ENCODE measurements at regions not wholly inside any gene's neighbourhood (a gene's known extent, or its start where the extent isn't known, plus 50 kb on each side); places are given as distances from the start of the nearest gene placed in this dataset.

DNA sequence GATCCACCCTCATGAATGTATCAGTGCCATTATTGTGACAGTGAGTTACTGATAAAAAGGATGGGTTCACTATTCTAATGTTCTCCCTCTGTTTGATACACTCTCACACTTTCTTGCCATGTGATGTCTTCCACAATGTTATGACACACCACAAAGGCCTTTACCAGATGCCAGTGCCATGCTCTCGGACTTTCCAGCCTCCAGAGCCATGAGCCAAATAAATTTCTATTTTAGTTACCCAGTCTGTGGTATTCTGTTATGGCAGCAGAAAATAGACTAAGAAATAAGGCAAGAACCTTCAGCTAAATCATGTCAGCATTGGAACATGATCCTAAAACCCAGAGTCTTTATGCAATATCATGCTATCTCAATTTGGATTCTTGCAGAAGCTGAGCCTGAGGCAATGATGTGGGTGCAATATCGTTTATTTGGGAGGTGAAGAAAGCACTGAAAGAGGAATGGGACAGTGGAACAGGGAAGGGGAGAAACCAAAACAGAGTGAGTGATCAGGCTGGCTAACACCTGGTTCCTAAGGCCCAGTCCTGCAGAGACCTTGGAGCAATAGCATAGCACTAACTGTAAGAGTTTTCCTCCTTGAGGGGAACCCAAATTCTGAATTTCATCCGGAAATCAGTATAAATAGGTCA, 130.4 kb upstream of the LRFN2 start:
- no peak overlapping the region for H3K4me3 ChIP-seq (ENCODE audit: low read depth, poor library complexity, severe bottlenecking)
- no peak for DNase-seq (ENCODE audit: low spot score in 2 of 2)
- TF ChIP-seq, protein P1, sequence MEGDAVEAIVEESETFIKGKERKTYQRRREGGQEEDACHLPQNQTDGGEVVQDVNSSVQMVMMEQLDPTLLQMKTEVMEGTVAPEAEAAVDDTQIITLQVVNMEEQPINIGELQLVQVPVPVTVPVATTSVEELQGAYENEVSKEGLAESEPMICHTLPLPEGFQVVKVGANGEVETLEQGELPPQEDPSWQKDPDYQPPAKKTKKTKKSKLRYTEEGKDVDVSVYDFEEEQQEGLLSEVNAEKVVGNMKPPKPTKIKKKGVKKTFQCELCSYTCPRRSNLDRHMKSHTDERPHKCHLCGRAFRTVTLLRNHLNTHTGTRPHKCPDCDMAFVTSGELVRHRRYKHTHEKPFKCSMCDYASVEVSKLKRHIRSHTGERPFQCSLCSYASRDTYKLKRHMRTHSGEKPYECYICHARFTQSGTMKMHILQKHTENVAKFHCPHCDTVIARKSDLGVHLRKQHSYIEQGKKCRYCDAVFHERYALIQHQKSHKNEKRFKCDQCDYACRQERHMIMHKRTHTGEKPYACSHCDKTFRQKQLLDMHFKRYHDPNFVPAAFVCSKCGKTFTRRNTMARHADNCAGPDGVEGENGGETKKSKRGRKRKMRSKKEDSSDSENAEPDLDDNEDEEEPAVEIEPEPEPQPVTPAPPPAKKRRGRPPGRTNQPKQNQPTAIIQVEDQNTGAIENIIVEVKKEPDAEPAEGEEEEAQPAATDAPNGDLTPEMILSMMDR (IDR thresholded peaks at IDR 0.05) = no peak
- no peak for TF ChIP-seq POLR2A (IDR thresholded peaks at IDR 0.05)
- intact Hi-C loops (cut with DNase I; ENCODE audit: low total_unique reads) = no loop called here
- WGBS, 2 donors = 73 to 81% methylated on average over 3 of the region's 3 CpGs

DNA sequence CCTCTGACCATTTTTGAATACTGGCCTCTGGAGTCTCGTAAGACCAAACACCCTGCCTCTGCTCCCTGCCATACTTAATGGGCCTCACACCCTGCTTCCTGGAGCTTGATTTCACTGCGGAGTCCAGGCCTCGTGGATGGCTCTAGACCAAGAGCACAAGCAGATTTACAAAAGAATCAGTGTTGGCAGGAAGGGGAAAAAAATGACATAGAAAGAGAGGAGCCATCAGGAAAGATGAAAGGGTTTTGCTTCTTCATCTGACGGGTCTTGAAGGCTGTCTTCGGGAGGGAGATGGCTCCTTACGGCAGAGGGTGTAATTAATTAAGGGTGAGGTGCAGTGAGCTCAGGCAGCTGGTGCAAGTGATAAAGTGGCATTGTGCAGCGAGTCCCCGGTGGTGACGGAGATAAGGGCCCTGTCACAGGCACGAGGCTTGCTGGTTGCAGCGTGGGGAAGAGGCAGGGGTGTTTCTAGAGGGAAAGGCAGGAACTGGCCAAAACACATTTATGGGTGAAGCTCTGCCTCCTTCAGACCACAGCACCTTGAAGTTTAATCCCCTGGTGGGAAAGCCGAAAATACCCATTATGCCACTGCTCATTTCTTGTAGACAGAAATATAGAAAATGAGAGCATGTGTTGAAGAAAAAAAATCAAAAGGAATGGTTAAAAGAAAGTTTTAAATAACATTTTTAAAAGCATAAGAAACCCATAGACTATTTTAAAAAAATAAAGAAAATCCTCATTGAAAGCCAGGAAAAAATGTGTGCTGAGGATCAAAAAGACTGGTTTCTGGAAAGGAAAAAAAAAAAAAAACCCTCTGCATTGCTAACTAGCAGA, 128.6 kb upstream of the LRFN2 start:
- intact Hi-C loops (cut with DNase I; ENCODE audit: low total_unique reads) = no loop called here
- no peak for TF ChIP-seq POLR2A (IDR thresholded peaks at IDR 0.05)
- TF ChIP-seq, protein P1 (IDR thresholded peaks at IDR 0.05) = no peak
- DNase-seq (ENCODE audit: low spot score in 2 of 2) = no peak
- H3K4me3 ChIP-seq (ENCODE audit: low read depth, poor library complexity, severe bottlenecking) = no peak overlapping the region
- WGBS, 2 donors = 59 to 71% methylated on average over 12 of the region's 12 CpGs

DNA sequence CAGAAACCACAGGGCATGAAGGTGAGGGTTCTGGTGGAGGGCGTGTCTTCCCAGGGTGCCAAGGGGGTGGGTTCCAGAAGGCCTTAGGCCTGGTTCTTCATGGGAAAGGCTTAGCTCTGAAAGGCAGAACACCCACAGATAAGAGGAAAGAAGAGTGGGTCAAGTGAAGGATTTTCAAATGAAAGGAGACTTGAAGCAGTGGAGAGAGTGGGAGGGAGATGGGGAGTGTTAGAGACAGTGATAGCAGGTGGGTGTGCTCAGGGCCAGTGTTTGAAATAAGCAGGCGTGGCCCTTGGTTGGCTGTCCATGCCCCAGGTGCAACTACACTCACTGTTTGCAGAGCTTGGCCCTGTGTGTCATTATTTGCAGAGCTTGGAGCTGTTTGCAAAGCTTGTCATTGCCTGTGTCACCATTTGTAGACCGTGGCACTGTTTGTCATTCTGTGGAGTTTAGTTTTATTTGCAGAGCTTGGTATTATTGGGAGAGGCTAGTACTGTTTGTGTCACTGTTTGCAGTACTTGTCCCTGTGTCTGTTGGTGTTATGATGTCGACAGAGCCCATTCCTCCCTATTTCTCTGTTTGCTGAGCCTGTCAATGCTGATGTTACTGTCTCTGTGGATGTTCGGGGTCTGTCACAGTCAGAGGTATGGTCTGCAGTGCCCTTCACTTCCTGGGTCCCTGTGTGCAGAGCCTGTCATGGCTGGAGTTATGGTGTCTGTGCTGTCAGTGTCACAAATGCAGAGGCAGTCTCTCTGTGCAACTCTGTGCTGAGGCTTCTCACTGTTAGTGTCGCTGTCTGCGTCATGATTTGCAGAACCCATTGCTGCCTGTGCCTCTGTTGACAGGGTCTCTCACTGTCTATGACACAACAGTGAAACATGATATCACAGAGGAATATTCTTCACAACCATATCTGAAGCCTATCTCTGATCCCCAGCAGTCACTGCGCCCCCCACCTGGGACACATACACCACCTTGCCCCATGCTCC, 127.7 kb upstream of the LRFN2 start:
- 79 to 88% methylated on average over 8 of the region's 8 CpGs for WGBS, 2 donors
- TF ChIP-seq POLR2A (IDR thresholded peaks at IDR 0.05) = no peak
- TF ChIP-seq, protein P1 (IDR thresholded peaks at IDR 0.05) = no peak
- no peak for DNase-seq (ENCODE audit: low spot score in 2 of 2)
- no peak overlapping the region for H3K4me3 ChIP-seq (ENCODE audit: low read depth, poor library complexity, severe bottlenecking)
- intact Hi-C loops (cut with DNase I; ENCODE audit: low total_unique reads) = no loop called here

DNA sequence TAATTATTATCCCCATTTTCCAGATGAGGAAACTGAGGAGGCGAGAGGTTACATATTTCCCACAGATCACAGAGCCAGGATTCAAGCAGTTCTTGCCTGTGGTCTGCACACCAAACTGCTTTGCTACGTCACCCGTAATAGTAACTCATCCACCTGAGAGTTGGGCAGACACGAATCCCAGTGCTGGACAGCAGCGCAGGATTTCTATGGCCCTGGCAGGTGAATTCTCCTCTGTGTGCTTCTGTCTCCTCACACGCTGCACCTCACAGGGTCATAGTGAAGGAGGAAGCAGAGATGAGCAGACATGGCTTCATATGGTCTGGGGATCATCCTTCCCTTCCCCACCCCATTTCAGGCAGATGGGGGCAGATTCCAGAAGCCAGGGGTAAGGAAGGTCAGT, 127.0 kb upstream of the LRFN2 start:
- TF ChIP-seq POLR2A (IDR thresholded peaks at IDR 0.05) = no peak
- TF ChIP-seq, protein P1 (IDR thresholded peaks at IDR 0.05) = no peak
- no peak overlapping the region for H3K4me3 ChIP-seq (ENCODE audit: low read depth, poor library complexity, severe bottlenecking)
- DNase-seq (ENCODE audit: low spot score in 2 of 2) = no peak
- intact Hi-C loops (cut with DNase I; ENCODE audit: low total_unique reads) = no loop called here
- WGBS, 2 donors = 91 to 94% methylated on average over 6 of the region's 6 CpGs

DNA sequence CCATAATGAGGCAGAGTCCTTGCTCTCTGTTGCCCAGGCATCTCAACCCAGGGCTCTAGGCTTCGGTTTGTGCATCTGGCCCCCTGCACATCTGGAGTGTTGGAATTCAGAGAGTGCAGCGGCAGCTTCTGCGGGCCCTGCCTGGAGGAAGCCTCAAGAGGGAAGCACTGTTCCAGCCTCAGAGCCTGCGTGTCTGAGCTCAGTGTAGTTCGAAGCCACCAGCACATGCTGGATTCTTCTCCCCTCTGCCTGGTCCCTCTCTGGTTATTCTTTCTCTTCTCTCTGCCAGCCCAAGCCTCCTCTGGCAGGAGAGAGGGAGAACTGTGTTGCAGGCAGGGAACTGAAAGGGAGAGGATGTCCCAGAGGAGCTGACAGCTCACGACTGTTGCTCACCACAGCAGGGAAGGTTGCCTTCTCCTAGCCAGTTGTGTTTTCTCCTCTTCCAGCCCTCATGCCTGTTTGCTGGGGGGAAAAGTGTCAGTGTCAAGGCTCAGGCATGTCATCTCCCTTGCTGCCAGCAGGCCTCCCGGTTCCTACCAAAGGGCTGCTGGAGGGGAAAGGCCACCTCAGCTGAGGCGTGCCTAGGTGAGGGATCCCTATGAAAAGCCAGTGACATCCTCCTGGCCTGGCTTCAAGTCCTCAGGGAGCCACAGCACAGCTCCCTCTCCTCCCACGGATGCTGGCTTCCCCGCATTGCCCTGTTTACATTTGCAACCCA, 126.0 kb upstream of the LRFN2 start:
- TF ChIP-seq POLR2A (IDR thresholded peaks at IDR 0.05) = no peak
- H3K4me3 ChIP-seq (ENCODE audit: low read depth, poor library complexity, severe bottlenecking) = no peak overlapping the region
- WGBS, 2 donors = 50 to 53% methylated on average over 10 of the region's 10 CpGs
- no peak for DNase-seq (ENCODE audit: low spot score in 2 of 2)
- intact Hi-C loops (cut with DNase I; ENCODE audit: low total_unique reads) = no loop called here
